GM18505 (cell line): ENCODE measurements at regions not wholly inside any gene's neighbourhood (a gene's known extent, or its start where the extent isn't known, plus 50 kb on each side); places are given as distances from the start of the nearest gene placed in this dataset.

Experiments used
- ATAC-seq: cut with Tn5 transposase; IDR thresholded peaks from one replicate; pipeline ENCODE4 v1.9.1; 2021; ENCODE audit not compliant: unreplicated experiment
- POLR2A ChIP-seq: IDR thresholded peaks from 4 replicates; pipeline ENCODE4 v1.6.1; 2011; ENCODE audit warnings: borderline replicate concordance; ENCODE audit not compliant: insufficient read depth, insufficient read length; ENCODE audit errors: extremely low read depth

- TF ChIP-seq POLR2A, result no peak
- no peak for ATAC-seq
Measured at GRCh38 chr6:51502996-51503395, 584.4 kb downstream of the PKHD1 start.

- ATAC-seq, result no peak
- TF ChIP-seq POLR2A, result no peak
Measured at GRCh38 chr6:51505434-51505833, 582.0 kb downstream of the PKHD1 start.

GRCh38 chr6:51509597-51509996, 577.8 kb downstream of the PKHD1 start:
- no peak for TF ChIP-seq POLR2A
- ATAC-seq, result no peak

- no peak for ATAC-seq
- no peak for TF ChIP-seq POLR2A
Measured at GRCh38 chr6:51511081-51511480, 576.3 kb downstream of the PKHD1 start.

GRCh38 chr6:51513891-51514747, 573.3 kb downstream of the PKHD1 start:
- TF ChIP-seq POLR2A, result no peak
- no peak for ATAC-seq

GRCh38 chr6:51514748-51515402, 572.5 kb downstream of the PKHD1 start:
- no peak for ATAC-seq
- TF ChIP-seq POLR2A, result no peak

GRCh38 chr6:51526049-51526448, 561.4 kb downstream of the PKHD1 start:
- ATAC-seq, result no peak

GRCh38 chr6:51526922-51527321, 560.5 kb downstream of the PKHD1 start:
- no peak for ATAC-seq
- TF ChIP-seq POLR2A, result no peak

More at GRCh38 chr6:51526049-51526448, 561.4 kb downstream of the PKHD1 start:
- TF ChIP-seq POLR2A, result no peak

GRCh38 chr6:51528556-51528955, 558.9 kb downstream of the PKHD1 start:
- ATAC-seq, result no peak

GRCh38 chr6:51529240-51529639, 558.2 kb downstream of the PKHD1 start:
- no peak for ATAC-seq
- TF ChIP-seq POLR2A, result no peak

More at GRCh38 chr6:51528556-51528955, 558.9 kb downstream of the PKHD1 start:
- TF ChIP-seq POLR2A, result no peak

- TF ChIP-seq POLR2A, result no peak
- ATAC-seq, result no peak
Measured at GRCh38 chr6:51531623-51532022, 555.8 kb downstream of the PKHD1 start.

GRCh38 chr6:51533962-51534361, 553.5 kb downstream of the PKHD1 start:
- ATAC-seq, result no peak
- no peak for TF ChIP-seq POLR2A

- no peak for ATAC-seq
Measured at GRCh38 chr6:51535327-51535726, 552.1 kb downstream of the PKHD1 start.

GRCh38 chr6:51536728-51537127, 550.7 kb downstream of the PKHD1 start:
- TF ChIP-seq POLR2A, result no peak
- no peak for ATAC-seq

More at GRCh38 chr6:51535327-51535726, 552.1 kb downstream of the PKHD1 start:
- TF ChIP-seq POLR2A, result no peak
